AG04449 (cell line): ENCODE measurements at regions not wholly inside any gene's neighbourhood (a gene's known extent, or its start where the extent isn't known, plus 50 kb on each side); places are given as distances from the start of the nearest gene placed in this dataset.

Experiments used
- CTCF ChIA-PET: fragments of 350-600 bp; formaldehyde crosslinking; extraction: SDS; loops from one replicate; lab custom pipeline; 2021; ENCODE audit warnings: antibody characterized with exemption; lab: Yijun Ruan, JAX
- POLR2A ChIA-PET: fragments of 400-600, 350-600 bp; formaldehyde crosslinking; extraction: SDS; loops from one replicate; lab custom pipeline; 2020; ENCODE audit warnings: antibody characterized with exemption, inconsistent platforms; lab: Yijun Ruan, JAX
- DNase-seq: peaks from one replicate; pipeline ENCODE4 v3.0.0-alpha.2; 2010; ENCODE audit warnings: low read depth, low spot score
- H3K4me3 ChIP-seq: 2 replicates; pipeline ENCODE4 v1.5.1; 2011; ENCODE audit warnings: low read depth, mild to moderate bottlenecking, control low read depth, low read length
- CTCF ChIP-seq: IDR thresholded peaks from one replicate; pipeline ENCODE4 v1.5.1; 2011; ENCODE audit warnings: mild to moderate bottlenecking, moderate library complexity, low read length, control low read depth, inconsistent platforms; ENCODE audit not compliant: insufficient read depth; ENCODE audit errors: missing control alignments

GRCh38 chr21:39085843-39086405, 97.3 kb downstream of the PSMG1 start:
- DNase-seq, result no peak
- no peak overlapping the region for H3K4me3 ChIP-seq
- ChIA-PET CTCF (interaction anchor here (1.7 kb wide), 1 partner anchor 8 kb away, joined by 5 read pairs; no protein-coding TSS in a partner anchor), POLR2A (no interaction called here)
- TF ChIP-seq CTCF, result no peak

GRCh38 chr21:39084979-39085729, 98.1 kb downstream of the PSMG1 start:
- DNase-seq, result no peak
- no peak for TF ChIP-seq CTCF
- ChIA-PET POLR2A (interaction anchor here (0.6 kb wide), 1 partner anchor 15 kb away, joined by 3 read pairs; no protein-coding TSS in a partner anchor), CTCF (interaction anchor here (1.5 to 1.7 kb wide), 2 partner anchors 9 to 20 kb away, joined by 4 to 5 read pairs; no protein-coding TSS in a partner anchor)
- H3K4me3 ChIP-seq, result no peak overlapping the region

DNA sequence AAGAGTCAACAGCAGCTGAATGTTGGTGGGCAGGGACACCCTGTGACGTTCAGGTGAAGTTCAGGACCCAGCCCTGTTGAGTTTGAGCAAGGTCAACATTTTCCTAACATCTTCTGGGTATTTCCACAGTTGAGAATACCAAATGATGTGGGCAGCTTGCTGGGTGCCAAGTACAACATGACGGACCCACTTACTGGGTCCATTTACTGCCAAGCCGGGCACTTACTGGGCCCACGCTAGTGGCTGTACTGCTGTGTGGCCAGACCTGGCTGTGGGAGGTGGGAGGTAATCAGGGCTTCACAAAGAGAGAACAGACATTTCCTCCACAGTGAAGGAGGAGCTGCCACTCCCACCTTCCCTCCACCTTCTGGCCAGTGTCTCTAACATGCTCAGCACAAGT, 99.2 kb downstream of the PSMG1 start:
- no peak for TF ChIP-seq CTCF
- DNase-seq, result no peak
- no peak overlapping the region for H3K4me3 ChIP-seq
- CTCF ChIA-PET, result interaction anchor here (1.5 to 1.7 kb wide), 2 partner anchors 10 to 21 kb away, joined by 4 to 5 read pairs; no protein-coding TSS in a partner anchor
- POLR2A ChIA-PET, result no interaction called here

- CTCF ChIA-PET, result no interaction called here
- no peak for DNase-seq
- POLR2A ChIA-PET, result interaction anchor here (0.7 kb wide), 1 partner anchor 78 kb away, joined by 3 read pairs; no protein-coding TSS in a partner anchor
Observed at GRCh38 chr21:39083377-39084008, 99.8 kb downstream of the PSMG1 start.

GRCh38 chr21:39082656-39083376, 100.4 kb downstream of the PSMG1 start:
- H3K4me3 ChIP-seq, result no peak overlapping the region
- CTCF ChIA-PET, result no interaction called here
- TF ChIP-seq CTCF, result no peak
- no peak for DNase-seq
- POLR2A ChIA-PET, result interaction anchor here (0.7 kb wide), 1 partner anchor 77 kb away, joined by 3 read pairs; no protein-coding TSS in a partner anchor

More at GRCh38 chr21:39083377-39084008, 99.8 kb downstream of the PSMG1 start:
- no peak overlapping the region for H3K4me3 ChIP-seq
- TF ChIP-seq CTCF, result no peak
